ENCODE measurements at regions not wholly inside any gene's neighbourhood (a gene's known extent, or its start where the extent isn't known, plus 50 kb on each side); places are given as distances from the start of the nearest gene placed in this dataset.
A peak's percentile ranks its signal among the peaks of the same experiment; 100 is the strongest.

DNA sequence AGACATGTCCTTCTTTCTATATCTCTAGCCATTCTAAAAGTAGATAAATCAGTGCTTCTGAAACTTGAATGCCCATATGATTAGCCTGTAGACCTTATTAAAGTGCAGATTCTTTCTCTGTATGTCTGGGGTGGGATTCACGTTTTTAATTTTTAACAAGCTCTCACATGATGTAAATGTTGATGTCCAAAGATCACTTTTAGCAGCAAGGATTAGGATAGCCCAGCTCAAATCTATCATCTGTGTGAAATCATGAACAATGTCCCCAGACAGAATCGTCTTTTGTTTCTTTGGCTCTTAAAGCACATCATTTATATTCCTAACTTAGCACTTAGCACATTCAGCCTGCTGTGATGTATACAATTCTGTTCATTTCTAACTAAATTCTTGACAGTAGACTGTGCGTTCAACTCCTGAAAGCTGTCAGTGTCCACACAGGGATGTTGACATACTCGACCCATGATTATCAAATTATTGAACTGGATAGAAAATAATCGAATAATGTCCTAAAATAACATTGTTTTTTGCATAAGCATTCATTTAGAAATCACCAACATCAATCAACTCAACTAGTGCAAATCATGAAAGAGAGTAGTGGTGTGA is 102.1 kb upstream of the MLIP start:
- no peak for DNase-seq (ENCODE audit: low read depth)

DNA sequence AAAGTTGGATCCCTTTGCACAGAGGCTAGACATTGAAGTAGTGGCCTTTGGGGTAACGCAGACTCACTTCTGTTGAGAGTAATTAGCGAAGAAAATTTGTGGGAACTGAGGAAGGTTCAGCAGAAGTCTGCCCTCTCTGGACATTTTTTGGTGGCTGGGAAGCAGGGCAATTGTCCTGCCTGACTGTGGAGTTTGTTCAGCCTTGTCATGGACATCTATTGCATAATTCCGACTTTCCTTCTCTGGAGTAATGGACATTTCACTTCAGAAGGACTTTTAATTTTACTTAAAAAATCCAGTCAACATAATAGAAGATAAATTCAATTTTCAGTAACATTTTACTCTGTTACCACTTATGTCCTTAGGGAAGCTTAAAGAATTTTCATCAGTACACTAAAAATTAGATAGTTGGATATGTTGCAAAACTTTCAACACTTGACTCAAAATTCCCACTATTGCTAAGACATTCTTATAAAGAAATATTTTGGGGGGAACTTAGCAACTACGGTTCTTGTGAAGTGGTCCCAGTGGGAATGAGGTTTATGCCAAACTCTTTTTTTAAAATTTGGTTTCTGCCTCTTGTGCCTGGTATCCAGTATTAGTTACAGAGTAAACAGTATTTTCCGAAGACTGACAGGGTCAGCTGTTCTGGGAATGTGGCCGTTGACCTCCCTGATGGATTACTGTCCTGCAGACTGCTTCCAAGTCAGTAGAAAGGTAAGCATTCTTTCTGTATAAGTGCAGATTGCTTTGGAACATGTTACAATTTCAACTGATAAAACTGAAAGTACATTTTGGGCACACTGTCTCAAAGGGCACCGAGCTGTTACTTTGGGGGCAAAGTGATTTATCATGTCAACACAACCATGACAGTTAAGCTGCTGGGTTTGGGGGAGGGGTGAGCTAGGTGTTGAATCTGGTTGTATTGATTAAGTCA is 100.6 kb upstream of the MLIP start:
- DNase-seq (ENCODE audit: low read depth) = no peak

DNA sequence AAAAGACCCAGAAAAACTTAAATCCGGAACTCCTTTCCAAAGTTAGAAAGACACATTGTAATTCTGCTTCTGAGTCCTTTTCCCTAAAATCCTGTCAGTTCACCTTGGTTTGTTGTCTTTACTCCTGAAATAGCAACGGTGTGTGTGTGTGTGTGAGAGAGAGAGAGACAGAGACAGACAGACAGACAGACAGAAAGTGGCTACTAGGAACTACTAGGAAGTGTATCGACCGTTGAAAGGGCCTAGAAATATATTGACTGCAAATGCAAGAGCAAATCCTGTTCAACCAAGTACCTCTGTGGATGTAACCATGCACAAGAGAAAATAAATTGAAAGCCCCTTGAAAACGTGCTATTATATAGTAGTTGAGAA is 100.0 kb upstream of the MLIP start:
- DNase-seq (ENCODE audit: low read depth) = no peak

DNA sequence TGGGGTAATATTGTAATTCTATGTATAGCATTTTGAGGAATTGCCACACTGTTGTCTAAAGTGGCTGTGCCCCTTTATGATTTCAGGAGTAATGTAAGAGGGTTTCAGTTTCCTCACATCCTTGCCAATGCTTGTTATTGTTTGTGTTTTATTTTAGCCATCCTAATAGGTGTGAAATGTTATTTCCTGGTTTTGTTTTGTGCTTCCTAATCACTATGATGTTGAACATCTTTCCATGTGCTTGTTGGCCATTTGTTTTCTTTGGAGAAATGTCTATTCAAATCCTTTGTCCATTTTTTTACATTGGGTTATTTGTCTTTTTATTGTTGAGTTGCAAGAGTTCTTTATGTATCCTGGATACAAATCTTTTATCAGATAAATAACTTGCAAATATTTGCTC is 97.3 kb upstream of the MLIP start:
- DNase-seq (ENCODE audit: low read depth) = no peak

DNA sequence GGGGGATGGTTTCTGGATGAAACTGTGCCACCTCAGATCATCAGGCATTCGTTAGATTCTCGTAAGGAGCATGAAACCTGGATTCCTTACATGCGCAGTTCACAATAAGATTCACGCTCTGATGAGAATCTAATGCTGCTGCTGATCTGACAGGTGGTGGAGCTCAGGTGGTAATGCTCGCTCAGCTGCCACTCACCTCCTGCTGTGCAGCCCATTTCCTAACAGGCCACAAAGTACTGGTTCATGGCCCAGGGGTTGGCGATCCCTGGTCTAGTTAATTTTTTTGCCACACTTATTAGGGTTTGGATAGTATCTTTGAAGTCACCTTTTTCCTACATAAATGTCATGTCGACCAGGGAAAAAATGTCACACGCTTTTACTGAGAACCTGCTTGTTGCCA is 96.8 kb upstream of the MLIP start:
- DNase-seq (ENCODE audit: low read depth) = no peak

DNA sequence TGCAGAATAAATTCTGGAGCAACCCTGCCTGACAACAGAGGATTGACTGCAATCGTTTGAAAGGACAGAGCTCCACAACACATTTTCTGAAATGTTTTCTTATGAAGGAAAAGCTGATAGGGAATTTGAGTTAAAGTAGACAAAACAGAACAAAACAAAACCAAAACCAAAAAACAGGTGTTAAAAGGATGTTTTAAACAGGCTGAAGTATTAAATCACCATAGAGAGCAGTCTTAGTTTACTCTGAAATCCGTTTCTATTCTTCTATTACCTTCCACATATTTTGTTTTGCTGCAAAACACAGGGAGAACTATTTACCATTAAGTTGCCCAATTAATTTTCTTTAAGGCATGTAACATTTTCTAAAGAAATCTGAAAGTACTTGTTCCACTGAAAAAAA is 93.4 kb upstream of the MLIP start:
- no peak for DNase-seq (ENCODE audit: low read depth)

DNA sequence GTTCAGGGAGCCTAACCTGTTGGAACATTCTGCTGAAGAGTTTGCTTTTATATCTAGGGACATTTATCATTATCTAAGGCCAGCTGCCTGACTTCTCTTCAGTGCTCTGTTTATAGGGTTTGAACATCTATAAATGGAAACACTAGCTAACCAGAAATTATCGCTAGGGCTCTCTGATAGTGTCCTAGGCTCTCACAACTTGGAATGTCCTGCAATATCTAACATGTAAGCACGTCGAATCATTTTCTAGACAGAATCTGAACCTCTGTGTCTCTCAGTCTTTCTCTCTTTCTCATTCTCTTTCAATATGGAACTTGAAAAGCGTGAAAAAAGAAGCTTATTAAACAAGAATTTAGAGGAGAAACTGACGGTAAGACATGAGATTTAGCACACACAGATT is 92.5 kb upstream of the MLIP start:
- DNase-seq (ENCODE audit: low read depth) = no peak

DNA sequence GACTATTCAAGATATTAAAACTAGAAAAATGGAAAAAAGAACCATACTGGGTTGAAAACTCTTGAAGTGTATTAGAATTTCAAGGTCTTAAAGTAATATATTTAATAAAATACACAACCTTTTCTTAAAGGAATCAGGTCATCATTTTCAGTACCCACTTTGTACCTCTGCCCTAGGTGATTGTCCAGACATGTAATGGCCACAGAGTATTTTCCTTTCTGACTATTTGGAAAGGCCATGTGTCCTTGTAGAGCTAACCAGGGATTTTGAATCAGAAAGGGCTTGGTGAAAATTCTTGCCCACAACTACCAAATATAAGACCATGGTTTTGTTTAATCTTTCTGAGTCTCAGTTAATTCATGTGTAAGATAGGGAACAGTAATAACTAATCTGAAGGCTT is 91.4 kb upstream of the MLIP start:
- DNase-seq (ENCODE audit: low read depth) = no peak

DNA sequence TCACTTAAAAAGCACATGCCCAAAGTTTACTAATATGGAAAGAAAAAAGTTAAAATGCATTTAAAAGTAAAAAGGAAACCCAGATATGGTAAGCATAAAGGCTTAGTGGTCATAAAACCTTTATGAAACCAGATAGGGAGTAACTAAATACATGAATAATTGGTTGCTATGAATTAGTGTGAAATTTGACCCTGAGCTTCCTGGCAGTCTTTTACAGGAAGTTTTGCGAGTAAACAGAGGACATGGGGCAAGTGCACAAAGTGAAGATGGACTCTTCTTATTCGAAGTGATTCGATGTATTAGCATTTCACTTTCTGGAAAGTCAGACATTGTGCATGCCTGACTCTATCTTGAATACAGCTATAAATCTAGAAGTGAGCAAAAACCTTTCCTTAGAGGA is 90.9 kb upstream of the MLIP start:
- no peak for DNase-seq (ENCODE audit: low read depth)

DNA sequence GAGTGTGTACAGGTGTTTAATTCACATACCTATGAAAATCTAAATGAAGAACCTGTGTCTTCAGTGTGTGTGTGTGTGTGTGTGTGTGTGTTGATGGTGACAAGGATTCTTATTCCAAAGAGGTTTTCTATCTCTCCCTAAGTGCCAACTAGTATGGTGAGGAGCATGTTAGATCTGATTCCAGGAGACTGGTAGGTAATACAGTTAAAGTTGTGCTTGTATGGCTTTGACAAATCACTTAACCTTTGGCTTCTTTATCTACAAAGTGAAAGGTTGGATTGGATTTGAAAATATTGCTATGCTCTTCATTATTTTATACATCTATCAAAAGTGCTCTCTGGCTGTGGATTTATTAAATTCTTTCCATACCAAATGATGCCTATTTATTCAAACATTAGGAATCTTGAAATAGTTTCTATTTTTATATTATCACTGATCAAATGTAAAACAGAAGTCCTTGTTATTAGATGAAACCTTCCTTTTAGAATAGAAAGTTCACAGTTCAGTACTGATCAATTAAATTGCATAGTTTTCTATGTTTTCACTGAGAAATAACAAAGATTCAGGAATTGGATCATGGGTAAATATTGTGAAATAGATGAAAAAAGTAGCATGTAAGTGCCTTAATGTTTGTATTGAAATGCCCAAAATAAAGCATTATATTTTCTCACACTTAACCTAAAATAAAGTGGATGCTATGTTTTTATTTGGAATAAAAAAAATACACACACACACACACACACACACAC is 84.4 kb upstream of the MLIP start:
- no peak for DNase-seq (ENCODE audit: low read depth)

DNA sequence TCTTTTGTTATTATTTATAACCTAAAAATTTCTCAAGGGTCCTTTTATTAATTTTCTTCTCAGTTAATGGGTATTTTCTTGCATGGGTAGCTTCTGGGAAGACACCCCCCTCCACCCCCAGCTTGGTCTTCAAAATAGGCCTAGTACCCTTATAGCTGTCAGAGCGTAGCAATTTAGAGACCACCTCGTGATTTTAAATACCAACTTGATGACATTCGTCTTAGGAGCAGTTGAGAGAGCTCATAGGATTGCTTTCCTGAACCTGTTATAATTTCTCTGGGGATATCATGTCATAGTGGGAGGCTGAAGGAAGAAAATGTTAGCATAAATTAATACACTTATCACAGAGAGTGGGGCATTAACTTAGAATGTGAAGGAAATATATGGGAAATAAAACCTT is 83.1 kb upstream of the MLIP start:
- no peak for DNase-seq (ENCODE audit: low read depth)

DNA sequence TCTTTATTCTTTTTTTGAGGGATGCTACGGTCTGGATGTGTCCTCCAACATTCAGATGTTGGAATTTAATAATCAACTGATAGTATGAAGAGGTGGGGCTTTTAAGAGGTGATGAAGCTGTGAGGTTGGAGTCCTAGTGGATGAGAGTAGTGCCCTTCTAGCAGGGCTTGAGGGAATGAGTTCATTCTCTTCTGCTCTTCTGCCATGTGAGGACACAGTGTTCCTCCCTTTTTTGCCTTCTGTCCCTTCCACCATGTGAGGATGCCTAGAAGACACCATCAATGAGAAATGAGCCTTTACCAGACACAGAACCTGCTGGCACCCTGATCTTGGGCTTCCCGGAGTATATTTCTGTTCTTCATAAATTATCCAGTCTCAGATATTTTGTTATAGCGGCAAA is 82.1 kb upstream of the MLIP start:
- DNase-seq (ENCODE audit: low read depth) = no peak

DNA sequence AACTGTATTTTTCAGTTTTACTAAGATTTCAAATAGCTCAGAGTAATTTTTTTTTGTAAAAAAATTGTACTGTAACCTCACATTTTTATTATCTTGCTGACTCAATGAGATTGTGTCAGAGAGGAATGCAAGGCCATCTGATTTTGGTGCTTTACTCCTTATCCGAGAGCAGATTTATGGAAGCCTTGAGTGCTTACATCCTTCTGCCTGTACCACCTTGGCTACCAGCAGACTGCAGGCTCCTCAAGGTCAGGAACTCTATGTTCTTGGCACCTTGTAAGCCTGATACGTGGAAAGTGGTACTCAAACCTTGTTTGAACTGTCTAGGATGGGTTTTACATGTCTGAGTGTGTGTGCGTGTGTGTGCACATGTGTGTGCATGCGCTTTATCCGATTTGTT is 80.1 kb upstream of the MLIP start:
- DNase-seq (ENCODE audit: low read depth) = no peak

DNA sequence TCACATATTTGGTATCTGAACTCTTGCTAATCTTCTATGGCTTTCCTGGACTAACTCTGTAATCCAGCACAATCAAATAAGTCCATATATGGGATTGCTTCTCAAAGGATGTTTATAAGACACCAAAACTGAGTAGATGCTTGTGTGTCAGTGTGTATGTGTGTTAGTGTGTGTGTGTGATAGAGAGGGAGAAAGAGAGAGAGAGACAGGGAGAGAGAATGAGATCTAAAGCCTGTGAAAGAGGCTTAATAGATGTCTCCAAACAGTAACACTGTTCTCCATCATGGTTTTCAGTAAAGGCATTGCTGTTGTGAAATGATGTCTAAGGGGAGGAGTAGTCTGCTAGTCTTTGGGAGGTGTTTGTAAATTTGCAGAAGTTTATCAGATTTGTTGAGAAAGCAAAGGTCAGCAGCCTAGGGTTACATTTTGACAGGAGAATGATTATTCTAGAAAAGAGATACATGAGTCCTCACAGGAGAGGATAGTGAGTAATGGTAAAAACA is 73.9 kb upstream of the MLIP start:
- no peak for DNase-seq (ENCODE audit: low read depth)

DNA sequence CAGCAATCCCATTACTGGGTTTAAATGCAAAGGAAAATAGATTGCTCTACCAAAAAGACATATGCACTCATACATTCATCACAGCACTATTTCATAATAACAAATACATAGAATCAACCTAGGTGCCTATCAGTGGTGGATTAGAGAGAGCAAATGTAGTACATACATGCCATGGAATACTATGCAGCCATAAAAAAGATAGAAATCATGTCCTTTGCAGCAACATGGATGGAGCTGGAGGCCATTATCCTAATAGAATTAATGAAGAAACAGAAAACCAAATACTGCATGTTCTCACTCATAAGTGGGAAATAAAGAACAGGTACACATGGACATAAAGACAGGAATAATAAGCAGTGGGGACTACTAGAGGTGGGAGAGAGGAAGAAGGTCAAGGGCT is 70.7 kb upstream of the MLIP start:
- no peak for DNase-seq (ENCODE audit: low read depth)

DNA sequence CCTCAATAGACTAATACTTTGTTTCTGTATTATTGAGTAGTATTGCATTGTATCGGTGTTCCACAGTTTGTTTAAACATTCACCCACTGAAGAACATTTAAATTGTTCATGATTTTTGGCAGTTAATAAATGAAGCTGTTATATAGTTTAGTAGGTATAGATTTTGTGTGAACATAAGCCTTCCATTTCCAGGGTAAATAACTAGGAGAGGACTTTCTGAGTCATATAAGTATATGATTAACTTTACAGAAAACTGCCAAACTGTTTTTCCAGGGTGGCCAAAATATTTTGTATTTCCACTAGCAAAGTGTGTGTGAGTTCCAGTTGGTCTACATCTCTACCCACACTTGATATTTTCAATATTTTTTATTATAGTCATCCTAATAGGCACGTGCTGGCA is 70.0 kb upstream of the MLIP start:
- no peak for DNase-seq (ENCODE audit: low read depth)

DNA sequence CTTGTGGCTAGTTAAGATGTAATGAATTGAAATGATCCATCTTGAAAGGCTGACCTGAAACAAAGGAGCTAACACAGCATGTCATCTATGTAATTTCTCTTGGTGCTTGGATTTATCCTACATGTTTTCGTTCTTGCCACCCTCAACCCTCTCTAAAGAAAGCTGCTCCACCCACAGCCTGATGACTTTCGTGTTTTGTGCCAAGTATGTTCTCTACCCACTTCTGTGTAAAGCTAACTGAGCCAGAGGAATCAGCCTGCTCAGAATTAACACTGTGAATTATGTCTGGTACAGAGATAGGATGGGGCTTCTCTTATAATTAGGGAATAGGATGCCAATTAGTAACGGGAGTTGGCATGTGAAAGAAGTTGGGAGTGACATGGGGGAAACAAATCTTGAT is 67.9 kb upstream of the MLIP start:
- no peak for DNase-seq (ENCODE audit: low read depth)

DNA sequence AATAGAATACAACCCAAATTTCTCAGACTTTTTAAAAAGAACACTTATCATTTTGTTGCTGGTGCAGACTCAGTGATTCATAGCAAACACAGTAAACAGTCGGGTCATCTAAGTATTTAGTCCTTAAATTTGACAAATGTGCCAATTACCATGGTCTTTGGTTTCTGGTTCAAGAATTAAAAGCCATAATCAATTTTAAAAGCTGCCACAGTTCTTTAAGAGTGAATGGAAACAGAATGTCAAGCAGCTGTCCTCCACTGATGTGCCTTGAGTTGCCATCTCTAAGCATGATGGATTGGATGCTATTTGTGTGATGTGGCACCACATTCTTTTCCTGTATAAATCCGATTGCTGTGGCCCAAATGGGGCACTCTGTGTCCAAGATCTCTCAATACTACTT is 67.2 kb upstream of the MLIP start:
- no peak for DNase-seq (ENCODE audit: low read depth)

DNA sequence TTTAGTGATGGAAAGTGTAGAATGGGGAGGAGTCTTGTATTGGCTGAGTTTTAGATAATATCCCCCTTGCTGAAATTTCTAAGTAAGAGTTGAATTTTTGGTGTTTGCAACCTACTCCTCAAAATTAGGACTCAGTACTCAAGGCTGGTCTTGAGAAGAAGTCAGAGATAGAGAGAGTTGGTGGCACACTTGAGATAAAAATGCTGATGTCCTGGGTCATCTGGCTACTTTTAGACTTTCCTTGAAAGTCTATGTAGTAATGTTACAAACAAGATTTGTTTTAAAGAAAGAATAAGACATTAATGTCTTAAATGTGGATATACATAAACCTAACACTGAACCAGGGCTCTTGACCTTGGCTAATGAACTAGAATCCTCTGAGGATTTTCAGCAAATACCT is 62.5 kb upstream of the MLIP start:
- no peak for DNase-seq (ENCODE audit: low read depth)

DNA sequence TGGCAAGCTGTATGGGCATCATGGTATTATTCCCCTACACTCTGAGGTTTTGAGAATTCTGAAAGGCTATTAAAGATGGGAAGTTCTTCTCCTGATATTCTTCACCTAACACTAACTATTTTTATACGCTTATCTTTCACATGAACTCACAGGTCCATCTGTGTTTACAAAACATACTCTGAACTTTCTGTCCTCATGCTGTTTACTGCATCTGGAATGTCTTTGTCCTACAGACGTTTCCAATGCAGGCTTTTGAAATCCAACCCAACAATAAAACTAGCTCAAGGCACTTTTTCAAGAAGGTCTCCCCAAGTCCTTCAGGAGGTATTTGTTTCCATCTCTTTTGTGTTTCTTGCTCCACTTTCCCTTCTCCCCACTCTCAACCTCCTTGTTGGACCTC is 60.5 kb upstream of the MLIP start:
- no peak for DNase-seq (ENCODE audit: low read depth)

DNA sequence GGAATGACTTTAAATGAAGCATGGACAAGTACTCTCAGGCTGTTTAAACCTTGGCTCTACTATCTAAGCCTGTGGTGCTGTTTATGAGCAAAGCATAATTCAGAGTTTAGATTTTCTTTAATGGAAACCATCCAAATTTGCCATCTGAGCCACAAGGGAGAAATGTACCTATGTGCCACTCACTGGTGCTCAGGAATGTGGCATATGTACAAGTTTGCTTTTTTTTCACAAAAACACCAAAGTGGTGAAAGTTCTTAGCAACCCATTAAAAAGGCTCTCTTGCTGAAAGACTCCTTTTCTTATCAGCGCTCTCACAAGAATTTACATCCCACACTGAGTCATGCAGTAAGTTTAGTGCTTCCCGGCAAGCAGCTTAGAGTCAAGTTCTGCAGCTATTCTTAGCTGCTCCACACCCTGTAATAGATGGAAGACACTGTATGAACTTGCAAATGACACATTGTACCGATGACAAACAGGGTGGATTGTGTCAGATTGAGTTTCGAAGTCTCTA is 57.3 kb upstream of the MLIP start:
- peak; percentile 89 for DNase-seq (ENCODE audit: low read depth)

DNA sequence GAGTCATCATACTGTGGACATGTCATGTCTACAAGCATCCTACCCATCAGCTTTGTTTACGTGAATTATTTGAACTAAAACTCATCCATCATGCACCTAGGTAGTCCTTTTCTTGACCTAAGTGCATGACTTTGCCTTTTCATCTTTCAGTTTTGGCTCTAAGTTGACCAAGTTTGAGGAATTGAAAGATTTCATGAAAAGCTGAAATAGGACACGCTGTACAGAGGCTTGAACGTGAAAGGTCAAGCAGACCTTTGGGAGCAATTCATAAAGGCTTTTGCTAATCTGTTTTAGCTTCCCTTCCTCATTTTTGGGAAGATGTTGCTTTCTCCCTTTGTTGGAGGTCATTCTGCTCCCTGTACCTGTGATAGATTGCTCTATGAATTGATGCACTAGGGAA is 55.1 kb upstream of the MLIP start:
- no peak for DNase-seq (ENCODE audit: low read depth)
